OCI-LY7 (cell line): ENCODE measurements at regions not wholly inside any gene's neighbourhood (a gene's known extent, or its start where the extent isn't known, plus 50 kb on each side); places are given as distances from the start of the nearest gene placed in this dataset.

Source experiments
- EZH2phosphoT487 ChIP-seq: fragments of 200-600 bp; sonication (generic); IDR thresholded peaks from 2 replicates; pipeline ENCODE4 v1.6.1; 2018; ENCODE audit warnings: low read depth, borderline replicate concordance, mild to moderate bottlenecking, mixed run types, antibody characterized with exemption, low read length, moderate library complexity, mixed read lengths
- TF ChIP-seq, protein P1 (sequence below): fragments of 200-600 bp; sonication (generic); conservative IDR thresholded peaks from 2 replicates; pipeline ENCODE4 v1.5.1; 2014; ENCODE audit warnings: mild to moderate bottlenecking, antibody characterized with exemption, low read length, moderate library complexity, mixed read lengths

DNA sequence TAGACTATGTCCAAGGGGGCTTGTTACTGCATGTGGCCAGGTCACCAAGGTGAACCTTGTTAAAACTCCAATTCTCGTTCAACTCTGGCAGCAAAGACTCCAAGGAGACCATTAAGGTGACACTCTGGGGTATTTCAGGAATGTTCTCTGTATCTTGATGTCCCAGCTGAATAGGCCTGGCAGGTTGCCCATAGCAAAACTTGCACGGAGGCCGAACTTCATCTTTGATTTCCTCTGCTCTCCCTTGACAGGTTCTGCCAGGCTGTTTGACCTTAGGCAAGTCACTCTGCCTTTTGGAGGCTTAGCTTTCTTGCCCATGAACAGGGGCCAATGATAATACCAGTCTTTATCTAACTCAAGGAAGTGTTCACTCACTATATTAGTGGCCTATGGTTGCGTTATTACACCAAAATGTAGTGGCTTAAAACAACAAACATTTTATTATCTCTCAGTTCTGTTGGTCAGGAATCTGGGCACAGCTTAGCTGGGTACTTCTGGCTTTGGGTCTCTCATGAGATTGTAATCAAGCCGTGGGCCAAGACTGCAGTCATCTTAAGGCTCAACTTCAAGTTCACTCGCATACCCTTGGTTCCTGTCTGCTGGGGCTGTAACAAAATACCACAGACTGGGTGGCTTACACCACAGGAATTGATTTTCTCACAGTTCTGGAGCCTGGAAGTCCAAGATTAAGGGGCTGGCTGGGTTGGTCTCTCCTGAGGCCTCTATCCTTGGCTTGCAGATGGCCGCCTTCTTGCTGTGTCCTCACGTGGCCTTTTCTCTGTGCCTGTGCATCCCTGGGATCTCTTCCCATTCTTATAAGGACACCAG, 168.5 kb downstream of the UTP18 start:
- TF ChIP-seq, protein P1, sequence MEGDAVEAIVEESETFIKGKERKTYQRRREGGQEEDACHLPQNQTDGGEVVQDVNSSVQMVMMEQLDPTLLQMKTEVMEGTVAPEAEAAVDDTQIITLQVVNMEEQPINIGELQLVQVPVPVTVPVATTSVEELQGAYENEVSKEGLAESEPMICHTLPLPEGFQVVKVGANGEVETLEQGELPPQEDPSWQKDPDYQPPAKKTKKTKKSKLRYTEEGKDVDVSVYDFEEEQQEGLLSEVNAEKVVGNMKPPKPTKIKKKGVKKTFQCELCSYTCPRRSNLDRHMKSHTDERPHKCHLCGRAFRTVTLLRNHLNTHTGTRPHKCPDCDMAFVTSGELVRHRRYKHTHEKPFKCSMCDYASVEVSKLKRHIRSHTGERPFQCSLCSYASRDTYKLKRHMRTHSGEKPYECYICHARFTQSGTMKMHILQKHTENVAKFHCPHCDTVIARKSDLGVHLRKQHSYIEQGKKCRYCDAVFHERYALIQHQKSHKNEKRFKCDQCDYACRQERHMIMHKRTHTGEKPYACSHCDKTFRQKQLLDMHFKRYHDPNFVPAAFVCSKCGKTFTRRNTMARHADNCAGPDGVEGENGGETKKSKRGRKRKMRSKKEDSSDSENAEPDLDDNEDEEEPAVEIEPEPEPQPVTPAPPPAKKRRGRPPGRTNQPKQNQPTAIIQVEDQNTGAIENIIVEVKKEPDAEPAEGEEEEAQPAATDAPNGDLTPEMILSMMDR: no peak
- TF ChIP-seq EZH2phosphoT487: no peak
